Esophagus squamous epithelium (tissue), 4 donors: ENCODE measurements at regions not wholly inside any gene's neighbourhood (a gene's known extent, or its start where the extent isn't known, plus 50 kb on each side); places are given as distances from the start of the nearest gene placed in this dataset.

Source experiments
- POLR2A ChIP-seq, 4 donors: fragments of 450-650 bp; IDR thresholded peaks; one replicate each; pipeline ENCODE4 v1.6.1; 2017; ENCODE audit warnings: antibody characterized with exemption in 4 of 4, mild to moderate bottlenecking in 4 of 4, moderate library complexity in 3 of 4
- TF ChIP-seq, protein P1 (sequence below), 6 experiments: fragments of 450-650 bp in 4 of 6; fragments of 200-600 bp in 2 of 6; sonication (generic) in 2 of 6; IDR thresholded peaks; one replicate each; pipeline ENCODE4 v1.5.1; 2016 to 2019; ENCODE audit warnings: antibody characterized with exemption in 6 of 6, mild to moderate bottlenecking in 4 of 6, moderate library complexity in 4 of 6

- TF ChIP-seq, protein P1, sequence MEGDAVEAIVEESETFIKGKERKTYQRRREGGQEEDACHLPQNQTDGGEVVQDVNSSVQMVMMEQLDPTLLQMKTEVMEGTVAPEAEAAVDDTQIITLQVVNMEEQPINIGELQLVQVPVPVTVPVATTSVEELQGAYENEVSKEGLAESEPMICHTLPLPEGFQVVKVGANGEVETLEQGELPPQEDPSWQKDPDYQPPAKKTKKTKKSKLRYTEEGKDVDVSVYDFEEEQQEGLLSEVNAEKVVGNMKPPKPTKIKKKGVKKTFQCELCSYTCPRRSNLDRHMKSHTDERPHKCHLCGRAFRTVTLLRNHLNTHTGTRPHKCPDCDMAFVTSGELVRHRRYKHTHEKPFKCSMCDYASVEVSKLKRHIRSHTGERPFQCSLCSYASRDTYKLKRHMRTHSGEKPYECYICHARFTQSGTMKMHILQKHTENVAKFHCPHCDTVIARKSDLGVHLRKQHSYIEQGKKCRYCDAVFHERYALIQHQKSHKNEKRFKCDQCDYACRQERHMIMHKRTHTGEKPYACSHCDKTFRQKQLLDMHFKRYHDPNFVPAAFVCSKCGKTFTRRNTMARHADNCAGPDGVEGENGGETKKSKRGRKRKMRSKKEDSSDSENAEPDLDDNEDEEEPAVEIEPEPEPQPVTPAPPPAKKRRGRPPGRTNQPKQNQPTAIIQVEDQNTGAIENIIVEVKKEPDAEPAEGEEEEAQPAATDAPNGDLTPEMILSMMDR (IDR thresholded peaks at IDR 0.05), result no peak
- no peak for TF ChIP-seq POLR2A (IDR thresholded peaks at IDR 0.05)
Measured at GRCh38 chr1:182003953-182004586, 57.4 kb downstream of the ZNF648 start.
